ENCODE measurements at regions not wholly inside any gene's neighbourhood (a gene's known extent, or its start where the extent isn't known, plus 50 kb on each side); places are given as distances from the start of the nearest gene placed in this dataset.

- TF ChIP-seq CTCF (IDR thresholded peaks at IDR 0.05): no peak
- no peak for TF ChIP-seq POLR2A (IDR thresholded peaks at IDR 0.05)
- no peak for TF ChIP-seq EP300 (IDR thresholded peaks at IDR 0.05)
These were observed 215.9 kb upstream of the RFX3 start for GRCh38 chr9:3741729-3742128.

Measured in ovary (tissue), 3 donors.